SK-N-MC (cell line): ENCODE measurements at regions not wholly inside any gene's neighbourhood (a gene's known extent, or its start where the extent isn't known, plus 50 kb on each side); places are given as distances from the start of the nearest gene placed in this dataset.

Source experiments
- DNase-seq: peaks from one replicate; pipeline ENCODE4 v3.0.0-alpha.2; 2011; ENCODE audit warnings: low read depth, low spot score
- H3K27ac ChIP-seq: fragments of 200-600 bp; sonication (generic); 2 replicates; pipeline ENCODE4 v1.5.1; 2016; ENCODE audit warnings: mixed run types
- H3K36me3 ChIP-seq: fragments of 200-600 bp; sonication (generic); 2 replicates; pipeline ENCODE4 v1.6.1; 2017; ENCODE audit warnings: antibody characterized with exemption, low read length, mixed read lengths; ENCODE audit not compliant: insufficient read depth
- H3K4me3 ChIP-seq: fragments of 200-600 bp; sonication (generic); 2 replicates; pipeline ENCODE4 v1.5.1; 2016
- H3K9ac ChIP-seq: fragments of 200-600 bp; sonication (generic); 2 replicates; pipeline ENCODE4 v1.8.0; 2017; ENCODE audit warnings: mixed run types, mixed read lengths; ENCODE audit not compliant: insufficient read length
- H3K9me3 ChIP-seq: fragments of 200-600 bp; sonication (generic); 2 replicates; pipeline ENCODE4 v1.6.1; 2017; ENCODE audit warnings: low read depth, mild to moderate bottlenecking, antibody characterized with exemption, low read length, moderate library complexity, mixed read lengths
- EZH2 ChIP-seq: fragments of 200-600 bp; sonication (generic); IDR thresholded peaks from one replicate; pipeline ENCODE4 v1.6.1; 2017; ENCODE audit warnings: antibody characterized with exemption
- FOXP2 ChIP-seq: optimal IDR thresholded peaks from 2 replicates; pipeline ENCODE3; 2011; ENCODE audit warnings: mild to moderate bottlenecking, moderate library complexity; ENCODE audit not compliant: insufficient read depth; ENCODE audit errors: extremely low read length, control extremely low read depth
- POLR2AphosphoS5 ChIP-seq: IDR thresholded peaks from 2 replicates; pipeline ENCODE4 v1.6.1; 2012; ENCODE audit warnings: mild to moderate bottlenecking, low read depth, low read length, borderline replicate concordance

GRCh38 chr12:30823156-30823699, 68.5 kb upstream of the CAPRIN2 start:
- Histone ChIP-seq H3K9ac (no peak overlapping the region), H3K9me3 (no peaks in the 10 kb centered on the region), H3K4me3 (no peak overlapping the region), H3K27ac (no peak overlapping the region), H3K36me3 (no peaks in the 10 kb centered on the region)
- TF ChIP-seq EZH2, result no peak
- no peak for DNase-seq

GRCh38 chr12:30822385-30823155, 67.8 kb upstream of the CAPRIN2 start:
- Histone ChIP-seq H3K9me3 (no peaks in the 10 kb centered on the region), H3K9ac (no peak overlapping the region), H3K27ac (no peak overlapping the region), H3K36me3 (no peaks in the 10 kb centered on the region), H3K4me3 (no peak overlapping the region)
- no peak for DNase-seq
- no peak for TF ChIP-seq FOXP2

GRCh38 chr12:30820406-30820946, 65.7 kb upstream of the CAPRIN2 start:
- TF ChIP-seq FOXP2 (no peak), POLR2AphosphoS5 (no peak), EZH2 (no peak)
- Histone ChIP-seq H3K36me3 (no peaks in the 10 kb centered on the region), H3K9ac (no peak overlapping the region), H3K9me3 (no peaks in the 10 kb centered on the region), H3K4me3 (no peak overlapping the region), H3K27ac (no peak overlapping the region)
- no peak for DNase-seq

- TF ChIP-seq POLR2AphosphoS5 (no peak), FOXP2 (no peak)
- no peak for DNase-seq
- no peaks in the 10 kb centered on the region for H3K9me3 ChIP-seq
- H3K9ac ChIP-seq, result no peak overlapping the region
- no peaks in the 10 kb centered on the region for H3K36me3 ChIP-seq
- H3K4me3 ChIP-seq, result no peak overlapping the region
- no peak overlapping the region for H3K27ac ChIP-seq
Measured at GRCh38 chr12:30818562-30818961, 63.8 kb upstream of the CAPRIN2 start.

- no peak overlapping the region for H3K9ac ChIP-seq
- TF ChIP-seq POLR2AphosphoS5 (no peak), EZH2 (no peak), FOXP2 (no peak)
- H3K9me3 ChIP-seq, result no peaks in the 10 kb centered on the region
- H3K4me3 ChIP-seq, result no peak overlapping the region
- no peaks in the 10 kb centered on the region for H3K36me3 ChIP-seq
- H3K27ac ChIP-seq, result no peak overlapping the region
- no peak for DNase-seq
Measured at GRCh38 chr12:30816742-30817465, 62.2 kb upstream of the CAPRIN2 start.

- no peak for DNase-seq
- TF ChIP-seq EZH2, result no peak
- TF ChIP-seq POLR2AphosphoS5, result no peak
- no peak for TF ChIP-seq FOXP2
- H3K27ac ChIP-seq, result no peak overlapping the region
- no peak overlapping the region for H3K9ac ChIP-seq
- H3K9me3 ChIP-seq, result no peaks in the 10 kb centered on the region
- no peaks in the 10 kb centered on the region for H3K36me3 ChIP-seq
- no peak overlapping the region for H3K4me3 ChIP-seq
Measured at GRCh38 chr12:30814295-30814655, 59.5 kb upstream of the CAPRIN2 start.

GRCh38 chr12:30813525-30814294, 59.0 kb upstream of the CAPRIN2 start:
- H3K9ac ChIP-seq, result no peak overlapping the region
- no peak for TF ChIP-seq POLR2AphosphoS5
- H3K27ac ChIP-seq, result no peak overlapping the region
- no peaks in the 10 kb centered on the region for H3K9me3 ChIP-seq
- no peak for DNase-seq
- no peak overlapping the region for H3K4me3 ChIP-seq
- H3K36me3 ChIP-seq, result no peaks in the 10 kb centered on the region

- H3K9me3 ChIP-seq, result no peaks in the 10 kb centered on the region
- no peak overlapping the region for H3K27ac ChIP-seq
- DNase-seq, result no peak
- no peaks in the 10 kb centered on the region for H3K36me3 ChIP-seq
- H3K4me3 ChIP-seq, result no peak overlapping the region
- H3K9ac ChIP-seq, result no peak overlapping the region
- TF ChIP-seq POLR2AphosphoS5 (no peak), FOXP2 (no peak), EZH2 (no peak)
Measured at GRCh38 chr12:30811966-30812365, 57.2 kb upstream of the CAPRIN2 start.
